Rectal smooth muscle tissue (tissue), 1 donor: ENCODE measurements at regions not wholly inside any gene's neighbourhood (a gene's known extent, or its start where the extent isn't known, plus 50 kb on each side); places are given as distances from the start of the nearest gene placed in this dataset.

ENCODE experiments used
- H3K27ac ChIP-seq: one replicate; pipeline ENCODE4 v1.7.0; 2013; ENCODE audit warnings: low read depth, low read length, inconsistent platforms
- H3K27me3 ChIP-seq: one replicate; pipeline ENCODE4 v1.7.0; 2013; ENCODE audit warnings: low read length; ENCODE audit not compliant: control insufficient read depth, insufficient read depth
- H3K36me3 ChIP-seq: one replicate; pipeline ENCODE4 v1.7.0; 2013; ENCODE audit warnings: low read length; ENCODE audit not compliant: control insufficient read depth, insufficient read depth
- H3K4me1 ChIP-seq: one replicate; pipeline ENCODE4 v1.7.0; 2013; ENCODE audit warnings: low read length; ENCODE audit not compliant: control insufficient read depth, insufficient read depth
- H3K4me3 ChIP-seq: one replicate; pipeline ENCODE4 v1.7.0; 2013; ENCODE audit warnings: low read length
- H3K9ac ChIP-seq: one replicate; pipeline ENCODE4 v1.7.0; 2013; ENCODE audit warnings: low read length

DNA sequence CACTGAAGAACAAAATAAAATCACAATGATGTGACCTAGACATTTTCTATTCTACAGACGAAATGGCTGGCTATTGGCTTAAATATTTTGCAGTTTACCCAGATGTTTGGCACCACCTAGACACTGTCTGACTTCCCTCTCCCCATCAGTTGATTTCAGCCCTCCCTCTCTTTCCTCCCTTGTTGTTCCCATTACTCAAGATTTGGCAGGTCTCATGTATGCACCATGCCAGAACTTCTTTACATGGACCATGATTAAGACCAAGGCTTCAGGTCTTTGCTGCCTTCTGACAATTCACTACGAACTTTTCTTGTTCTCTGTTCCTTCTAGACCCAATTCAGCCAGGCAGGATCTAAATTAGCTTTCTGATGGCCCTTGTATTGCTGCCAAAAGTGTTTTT lies 66.6 kb upstream of the GDNF start:
- no peaks in the 10 kb centered on the region for H3K4me1 ChIP-seq
- H3K9ac ChIP-seq, result no peak overlapping the region
- H3K27ac ChIP-seq, result no peak overlapping the region
- H3K36me3 ChIP-seq, result no peaks in the 10 kb centered on the region
- H3K27me3 ChIP-seq, result no peaks in the 10 kb centered on the region
- no peak overlapping the region for H3K4me3 ChIP-seq

DNA sequence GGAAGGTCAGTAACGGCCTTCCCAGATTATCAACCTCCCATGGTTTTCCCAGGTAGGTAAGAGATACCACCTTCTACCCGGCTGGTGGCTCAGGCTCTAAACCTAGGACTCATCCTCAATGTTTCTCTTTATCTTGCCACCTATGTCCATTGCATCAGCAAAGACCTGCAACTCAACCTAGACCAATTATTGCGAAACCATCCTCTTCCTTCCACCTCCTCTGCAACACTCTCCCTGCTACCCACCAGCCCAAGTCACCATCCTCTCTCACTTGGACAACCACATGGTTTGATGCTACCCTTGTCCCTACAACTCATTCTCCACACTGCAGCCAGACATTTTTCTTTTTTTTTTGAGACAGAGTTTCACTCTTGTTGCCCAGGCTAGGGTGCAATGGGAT lies 65.4 kb upstream of the GDNF start:
- Histone ChIP-seq H3K9ac (no peak overlapping the region), H3K27ac (no peak overlapping the region), H3K36me3 (no peaks in the 10 kb centered on the region), H3K27me3 (no peaks in the 10 kb centered on the region), H3K4me3 (no peak overlapping the region), H3K4me1 (no peaks in the 10 kb centered on the region)

DNA sequence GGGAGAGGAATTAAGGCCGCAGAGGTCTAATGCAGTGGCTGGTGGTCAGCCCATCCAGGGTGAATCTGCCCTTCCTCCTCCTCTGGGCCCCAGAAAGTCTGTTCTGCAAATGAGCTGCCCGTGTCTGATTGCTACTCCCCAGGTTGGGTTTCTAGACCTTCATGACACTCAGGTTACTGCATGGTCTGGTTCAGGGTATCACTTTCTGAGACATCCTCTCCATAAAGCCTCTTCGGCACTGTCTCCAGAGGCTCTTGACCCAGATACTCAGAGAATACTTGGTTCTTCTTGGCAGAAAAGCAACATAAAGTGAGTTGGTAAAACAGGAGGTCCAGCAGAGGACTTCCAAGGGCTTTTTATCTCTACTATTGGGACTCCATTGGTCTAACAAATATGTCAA lies 62.5 kb upstream of the GDNF start:
- H3K4me3 ChIP-seq, result no peak overlapping the region
- no peak overlapping the region for H3K27ac ChIP-seq
- H3K27me3 ChIP-seq, result no peaks in the 10 kb centered on the region
- H3K9ac ChIP-seq, result no peak overlapping the region
- H3K4me1 ChIP-seq, result no peaks in the 10 kb centered on the region
- H3K36me3 ChIP-seq, result no peaks in the 10 kb centered on the region

DNA sequence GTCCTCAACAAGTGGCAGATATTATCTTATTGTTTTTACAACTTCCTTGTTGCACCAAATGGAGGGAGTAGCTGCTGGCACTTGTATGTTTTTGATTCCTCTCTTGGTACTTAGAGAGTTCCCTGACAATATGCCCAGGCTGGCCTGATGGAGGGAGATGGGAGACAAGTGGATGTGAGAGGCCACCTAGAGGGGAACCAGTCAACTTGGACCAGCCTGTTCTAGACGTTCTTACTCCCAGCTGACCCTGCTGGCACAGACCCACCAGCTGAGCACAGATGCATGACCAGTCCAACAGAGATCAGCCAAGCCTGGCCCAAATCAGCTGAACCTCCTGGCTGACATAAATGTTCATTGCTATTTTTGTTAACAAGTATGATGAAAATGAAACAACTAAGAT lies 60.9 kb upstream of the GDNF start:
- Histone ChIP-seq H3K4me1 (no peaks in the 10 kb centered on the region), H3K27me3 (no peaks in the 10 kb centered on the region), H3K36me3 (no peaks in the 10 kb centered on the region), H3K9ac (no peak overlapping the region), H3K4me3 (no peak overlapping the region), H3K27ac (no peak overlapping the region)

DNA sequence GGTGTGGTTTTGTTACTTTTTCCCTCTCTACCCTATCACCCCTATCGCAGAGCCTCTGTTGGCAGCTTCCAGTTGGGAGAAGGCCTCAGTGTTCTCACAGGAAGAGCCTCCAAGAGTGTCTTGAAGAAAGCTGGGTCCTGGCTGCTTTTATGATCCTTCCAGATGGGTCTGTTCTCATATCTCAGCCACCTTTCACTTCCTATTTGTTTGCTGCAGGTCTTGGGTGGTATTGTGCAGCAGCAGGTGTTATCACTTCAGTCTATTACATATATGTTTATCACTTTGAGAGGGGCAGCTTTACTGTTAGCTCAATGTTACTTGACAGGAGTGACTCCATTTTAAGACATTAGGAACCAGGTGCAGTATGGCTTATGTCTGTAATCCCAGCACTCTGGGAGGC lies 59.2 kb upstream of the GDNF start:
- Histone ChIP-seq H3K36me3 (no peaks in the 10 kb centered on the region), H3K27me3 (no peaks in the 10 kb centered on the region)

DNA sequence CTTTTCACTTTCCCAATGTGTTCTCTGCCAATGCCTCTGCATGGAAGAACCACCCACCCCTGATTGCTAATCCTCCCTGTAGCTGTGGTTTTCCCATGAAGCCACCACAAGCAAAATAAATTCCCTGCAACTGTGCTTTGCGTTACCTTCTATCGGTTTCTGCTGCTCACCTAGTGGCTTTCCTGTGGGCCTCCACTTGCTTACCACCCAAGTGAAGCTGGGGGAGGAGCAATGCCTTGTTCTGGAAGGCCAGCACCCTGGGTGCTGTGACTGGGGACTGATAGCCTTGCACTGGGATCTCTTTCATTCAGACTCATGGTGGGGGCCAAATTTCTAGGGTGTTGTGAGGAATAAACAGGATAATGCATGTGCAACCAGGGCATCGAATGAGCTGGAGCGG lies 56.3 kb upstream of the GDNF start:
- H3K4me1 ChIP-seq, result no peaks in the 10 kb centered on the region
- no peak overlapping the region for H3K9ac ChIP-seq
- H3K27ac ChIP-seq, result no peak overlapping the region
- no peaks in the 10 kb centered on the region for H3K27me3 ChIP-seq
- no peak overlapping the region for H3K4me3 ChIP-seq
- H3K36me3 ChIP-seq, result no peaks in the 10 kb centered on the region

More for the DNA sequence above, 59.2 kb upstream of the GDNF start:
- no peaks in the 10 kb centered on the region for H3K4me1 ChIP-seq
- H3K9ac ChIP-seq, result no peak overlapping the region
- no peak overlapping the region for H3K27ac ChIP-seq
- H3K4me3 ChIP-seq, result no peak overlapping the region

DNA sequence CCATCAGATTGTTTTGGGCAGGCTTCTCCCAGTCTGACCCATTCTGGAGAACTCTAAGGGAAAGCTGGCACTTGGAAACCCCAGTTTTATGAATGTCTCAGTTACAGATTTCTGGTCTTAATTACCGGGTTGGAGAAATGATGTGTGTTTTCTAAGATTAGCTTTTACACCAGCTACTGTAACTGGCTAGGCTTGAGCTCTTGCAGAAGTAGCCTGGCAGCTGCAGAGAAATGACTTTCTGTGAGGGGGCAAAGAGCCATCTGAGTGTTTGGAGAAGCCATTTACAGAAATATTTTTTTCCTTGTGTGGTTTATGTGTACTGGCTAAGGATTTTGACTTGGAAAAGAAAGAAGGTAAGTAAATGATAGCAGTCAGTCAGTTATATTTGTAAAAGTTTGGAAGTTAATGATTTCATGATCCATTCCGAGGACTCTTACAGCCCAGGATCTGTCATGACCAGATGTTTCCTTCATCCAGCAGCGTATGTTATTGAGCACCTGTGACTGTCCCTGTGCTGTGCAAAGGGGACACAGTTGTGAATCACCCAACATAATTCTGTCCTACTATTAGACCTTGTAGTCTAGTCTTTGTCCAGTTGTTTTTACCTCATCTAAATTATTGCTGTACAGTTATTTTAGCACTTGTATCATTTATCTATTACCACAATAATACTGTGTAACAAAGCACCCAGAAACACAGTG lies 53.7 kb upstream of the GDNF start:
- H3K9ac ChIP-seq, result no peak overlapping the region
- no peaks in the 10 kb centered on the region for H3K36me3 ChIP-seq
- H3K27me3 ChIP-seq, result no peaks in the 10 kb centered on the region
- no peak overlapping the region for H3K27ac ChIP-seq
- H3K4me1 ChIP-seq, result no peaks in the 10 kb centered on the region
- no peak overlapping the region for H3K4me3 ChIP-seq

DNA sequence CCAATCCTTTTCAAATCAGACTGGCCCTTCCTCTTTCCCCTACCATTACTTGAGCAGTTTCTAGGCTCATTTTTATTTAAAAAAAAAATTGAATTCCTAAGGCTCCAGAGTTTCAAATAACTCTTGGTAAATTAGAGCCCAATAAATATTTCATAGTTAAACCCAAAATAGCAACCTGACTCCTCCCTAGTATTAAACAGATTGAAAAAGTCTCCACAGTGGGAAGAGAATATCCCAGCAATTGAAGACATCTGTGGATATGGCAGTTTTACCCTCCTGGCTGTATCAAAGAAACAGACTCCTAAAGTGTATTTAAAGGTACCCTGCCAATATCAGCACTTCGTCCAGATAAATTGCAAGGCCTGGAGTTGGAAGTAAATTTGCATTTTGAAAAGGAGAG lies 52.7 kb upstream of the GDNF start:
- H3K9ac ChIP-seq, result no peak overlapping the region
- no peaks in the 10 kb centered on the region for H3K4me1 ChIP-seq
- no peak overlapping the region for H3K27ac ChIP-seq
- H3K4me3 ChIP-seq, result no peak overlapping the region
- no peaks in the 10 kb centered on the region for H3K27me3 ChIP-seq
- H3K36me3 ChIP-seq, result no peaks in the 10 kb centered on the region

DNA sequence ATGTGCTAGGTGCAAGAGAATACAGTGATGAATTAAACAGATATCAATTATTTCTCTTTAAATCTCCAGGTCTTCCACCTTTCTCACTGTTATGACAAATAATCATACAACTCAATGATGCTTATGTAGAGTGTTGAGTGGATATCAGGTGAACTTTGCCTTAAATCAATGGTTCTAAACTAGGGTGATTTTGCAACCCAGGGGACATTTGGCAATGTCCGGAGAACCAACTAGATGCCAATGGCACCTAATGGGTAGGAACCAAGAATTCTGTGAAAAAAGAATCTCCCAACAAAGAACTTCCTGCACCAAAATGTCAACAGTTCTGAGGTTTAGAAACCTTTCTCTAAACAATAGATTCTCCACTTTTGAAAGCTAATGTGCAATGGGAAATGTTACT lies 52.0 kb upstream of the GDNF start:
- no peak overlapping the region for H3K27ac ChIP-seq
- H3K9ac ChIP-seq, result no peak overlapping the region
- H3K4me3 ChIP-seq, result no peak overlapping the region
- H3K36me3 ChIP-seq, result no peaks in the 10 kb centered on the region
- H3K4me1 ChIP-seq, result no peaks in the 10 kb centered on the region
- no peaks in the 10 kb centered on the region for H3K27me3 ChIP-seq

DNA sequence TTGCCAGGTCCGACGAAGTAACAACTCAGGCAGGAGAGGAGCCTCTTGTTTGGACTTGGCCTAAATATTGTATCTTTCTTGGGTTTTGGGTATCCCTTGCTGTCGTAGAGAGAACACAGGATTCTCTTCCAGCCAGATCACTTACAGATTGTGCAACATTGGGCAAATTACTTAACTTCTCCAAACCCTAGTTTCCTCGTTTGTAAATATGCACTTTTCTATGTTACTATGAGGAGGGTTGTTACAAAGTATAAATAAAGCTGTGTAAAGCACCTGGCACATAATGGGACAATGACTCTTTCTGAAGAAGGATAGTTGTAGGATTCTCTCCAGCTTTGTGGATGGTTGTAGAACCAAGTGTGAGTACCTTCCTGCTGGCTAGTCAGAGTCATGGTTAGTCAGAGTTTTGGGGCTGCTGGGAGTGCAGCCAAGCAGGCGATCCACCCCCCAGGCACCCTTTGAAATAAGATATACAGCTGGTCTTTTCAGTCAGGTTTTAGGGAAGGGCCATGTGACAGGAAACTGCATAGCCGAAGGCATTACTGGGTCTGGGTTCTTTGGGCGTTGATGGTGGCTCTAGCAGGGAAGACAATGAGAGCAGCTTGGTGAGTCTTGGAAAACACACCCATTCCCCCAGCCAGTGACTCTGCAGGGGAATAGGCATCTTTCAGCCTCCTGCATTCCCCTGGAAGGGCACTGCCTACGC lies 49.9 kb upstream of the GDNF start:
- no peak overlapping the region for H3K4me3 ChIP-seq
- no peak overlapping the region for H3K9ac ChIP-seq
- H3K27ac ChIP-seq, result no peak overlapping the region
- no peaks in the 10 kb centered on the region for H3K36me3 ChIP-seq
- H3K4me1 ChIP-seq, result no peaks in the 10 kb centered on the region
- no peaks in the 10 kb centered on the region for H3K27me3 ChIP-seq
